ENCODE measurements at regions not wholly inside any gene's neighbourhood (a gene's known extent, or its start where the extent isn't known, plus 50 kb on each side); places are given as distances from the start of the nearest gene placed in this dataset.

GRCh38 chr1:186534401-186534800 is 73.5 kb upstream of the PDC start:
- no peaks in the 10 kb centered on the region for H3K4me1 Mint-ChIP-seq
- TF ChIP-seq ZNF232 (CRISPR knock-in tag; IDR thresholded peaks at IDR 0.05), result no peak

GRCh38 chr1:186532466-186532865 is 71.6 kb upstream of the PDC start:
- Mint-ChIP-seq H3K27ac (no peak overlapping the region), H3K4me3 (no peak overlapping the region), H3K27me3 (ENCODE audit: low read depth) (no peaks in the 10 kb centered on the region), H3K36me3 (no peaks in the 10 kb centered on the region), H3K9me3 (no peaks in the 10 kb centered on the region), H3K4me1 (no peaks in the 10 kb centered on the region)
- CTCF ChIA-PET, result no interaction called here
- POLR2A ChIA-PET, result no interaction called here
- DNase-seq (ENCODE audit: low spot score), result no peak
- ATAC-seq, result no peak
- TF ChIP-seq NR2C2 (CRISPR knock-in tag; IDR thresholded peaks at IDR 0.05) (no peak), KAT7 (CRISPR knock-in tag; IDR thresholded peaks at IDR 0.05; ENCODE audit: borderline replicate concordance) (no peak), GABPB1 (CRISPR knock-in tag; IDR thresholded peaks at IDR 0.05) (no peak), HMGA2 (CRISPR knock-in tag; IDR thresholded peaks at IDR 0.05) (no peak), ZNF425 (CRISPR knock-in tag; conservative IDR thresholded peaks at IDR 0.05) (no peak)

More at GRCh38 chr1:186534401-186534800, 73.5 kb upstream of the PDC start:
- no peak for DNase-seq (ENCODE audit: low spot score)
- ChIA-PET CTCF (interaction anchor here (0.9 kb wide), 1 partner anchor 86 kb away, joined by 4 read pairs; no protein-coding TSS in a partner anchor), POLR2A (no interaction called here)
- Mint-ChIP-seq H3K27ac (no peak overlapping the region), H3K9me3 (no peaks in the 10 kb centered on the region), H3K27me3 (ENCODE audit: low read depth) (no peaks in the 10 kb centered on the region), H3K4me3 (no peak overlapping the region), H3K36me3 (no peaks in the 10 kb centered on the region)
- no peak for ATAC-seq

GRCh38 chr1:186531561-186532165 is 70.7 kb upstream of the PDC start:
- no peaks in the 10 kb centered on the region for H3K4me1 Mint-ChIP-seq
- no peak for DNase-seq (ENCODE audit: low spot score)
- CTCF ChIA-PET, result no interaction called here
- no peak for ATAC-seq
- H3K9me3 Mint-ChIP-seq, result peaks cover 2% of the 10 kb centered on the region; the same call in 1 of the 2 replicates
- no peaks in the 10 kb centered on the region for H3K36me3 Mint-ChIP-seq
- H3K27me3 Mint-ChIP-seq (ENCODE audit: low read depth), result no peaks in the 10 kb centered on the region
- no peak overlapping the region for H3K27ac Mint-ChIP-seq
- no peak overlapping the region for H3K4me3 Mint-ChIP-seq
- POLR2A ChIA-PET, result no interaction called here
- no peak for TF ChIP-seq OVOL2 (CRISPR knock-in tag; IDR thresholded peaks at IDR 0.05; ENCODE audit: borderline replicate concordance)
- TF ChIP-seq IRF2 (CRISPR knock-in tag; IDR thresholded peaks at IDR 0.05; ENCODE audit: borderline replicate concordance, low read depth), result no peak
- no peak for TF ChIP-seq PRRX2 (CRISPR knock-in tag; IDR thresholded peaks at IDR 0.05)
- TF ChIP-seq CTCF (IDR thresholded peaks at IDR 0.05), result no peak
- TF ChIP-seq ZNF512 (CRISPR knock-in tag; IDR thresholded peaks at IDR 0.05; ENCODE audit: borderline replicate concordance), result no peak
- no peak for TF ChIP-seq ZNF219 (CRISPR knock-in tag; IDR thresholded peaks at IDR 0.05; ENCODE audit: borderline replicate concordance)
- TF ChIP-seq NR3C1 (CRISPR knock-in tag; conservative IDR thresholded peaks at IDR 0.05; ENCODE audit: low read depth), result no peak
- TF ChIP-seq GTF2I (CRISPR knock-in tag; conservative IDR thresholded peaks at IDR 0.05), result no peak
- TF ChIP-seq ZMAT4 (CRISPR knock-in tag; IDR thresholded peaks at IDR 0.05), result no peak
- TF ChIP-seq NFE2L1 (CRISPR knock-in tag; IDR thresholded peaks at IDR 0.05), result no peak
- no peak for TF ChIP-seq ATF2 (CRISPR knock-in tag; IDR thresholded peaks at IDR 0.05; ENCODE audit: borderline replicate concordance, low read depth)
- no peak for TF ChIP-seq GABPB1 (CRISPR knock-in tag; IDR thresholded peaks at IDR 0.05)
- no peak for TF ChIP-seq ZNF263 (CRISPR knock-in tag; IDR thresholded peaks at IDR 0.05; ENCODE audit: low read depth)
- no peak for TF ChIP-seq ZNF281 (CRISPR knock-in tag; IDR thresholded peaks at IDR 0.05)
- TF ChIP-seq TP53 (CRISPR knock-in tag; IDR thresholded peaks at IDR 0.05), result no peak
- TF ChIP-seq USF2 (CRISPR knock-in tag; IDR thresholded peaks at IDR 0.05), result no peak
